Bronchial epithelial cell (primary cell): ENCODE measurements at regions not wholly inside any gene's neighbourhood (a gene's known extent, or its start where the extent isn't known, plus 50 kb on each side); places are given as distances from the start of the nearest gene placed in this dataset.

ENCODE experiments used
- DNase-seq: peaks from one replicate; pipeline ENCODE4 v3.0.0-alpha.2; 2010; ENCODE audit warnings: low read depth
- FAIRE-seq: peaks from 2 replicates; lab custom pipeline; 2011; peaks lifted over from hg19 to GRCh38; lab: Jason Lieb, UNC
- H3K27me3 ChIP-seq: 2 replicates; pipeline ENCODE4 v1.5.1; 2011; ENCODE audit warnings: low read length; ENCODE audit not compliant: control insufficient read depth, insufficient read depth
- H3K36me3 ChIP-seq: 2 replicates; pipeline ENCODE4 v1.5.1; 2011; ENCODE audit warnings: low read length; ENCODE audit not compliant: control insufficient read depth, insufficient read depth
- H3K4me3 ChIP-seq: 2 replicates; pipeline ENCODE4 v1.5.1; 2011; ENCODE audit warnings: mild to moderate bottlenecking, low read depth, low read length, control low read depth
- CTCF ChIP-seq: IDR thresholded peaks from 2 replicates; pipeline ENCODE4 v1.5.1; 2011; ENCODE audit warnings: mild to moderate bottlenecking, moderate library complexity, low read length, control low read depth, inconsistent platforms; ENCODE audit not compliant: insufficient read depth, severe bottlenecking

- no peaks in the 10 kb centered on the region for H3K36me3 ChIP-seq
- DNase-seq (no peak), FAIRE-seq (no peak)
- no peak for TF ChIP-seq CTCF
- peaks cover 12% of the 10 kb centered on the region for H3K27me3 ChIP-seq
- H3K4me3 ChIP-seq = no peak overlapping the region
Measured at GRCh38 chr6:44631968-44632367, 244.5 kb downstream of the CDC5L start.

GRCh38 chr6:44634321-44634720 is 246.8 kb downstream of the CDC5L start:
- DNase-seq = no peak

GRCh38 chr6:44635486-44635885 is 248.0 kb downstream of the CDC5L start:
- Histone ChIP-seq H3K4me3 (no peak overlapping the region), H3K27me3 (peaks cover 10% of the 10 kb centered on the region), H3K36me3 (no peaks in the 10 kb centered on the region)
- no peak for TF ChIP-seq CTCF
- FAIRE-seq (no peak), DNase-seq (no peak)

More at GRCh38 chr6:44634321-44634720, 246.8 kb downstream of the CDC5L start:
- H3K4me3 ChIP-seq = no peak overlapping the region
- no peak for TF ChIP-seq CTCF
- no peaks in the 10 kb centered on the region for H3K36me3 ChIP-seq
- peaks cover 10% of the 10 kb centered on the region for H3K27me3 ChIP-seq
- FAIRE-seq = no peak

- FAIRE-seq = no peak
- no peak for TF ChIP-seq CTCF
- no peak for DNase-seq
- H3K4me3 ChIP-seq = no peak overlapping the region
- no peaks in the 10 kb centered on the region for H3K36me3 ChIP-seq
- peaks cover 7% of the 10 kb centered on the region for H3K27me3 ChIP-seq
Measured at GRCh38 chr6:44636561-44637248, 249.2 kb downstream of the CDC5L start.

- Histone ChIP-seq H3K27me3 (peaks cover 3% of the 10 kb centered on the region), H3K36me3 (no peaks in the 10 kb centered on the region), H3K4me3 (no peak overlapping the region)
- no peak for TF ChIP-seq CTCF
- DNase-seq (peak; percentile 51), FAIRE-seq (no peak)
Measured at GRCh38 chr6:44641344-44642031, 254.0 kb downstream of the CDC5L start.
